Testis (tissue), 2 donors: ENCODE measurements at regions not wholly inside any gene's neighbourhood (a gene's known extent, or its start where the extent isn't known, plus 50 kb on each side); places are given as distances from the start of the nearest gene placed in this dataset.

Experiments
- DNase-seq: peaks from one replicate; pipeline ENCODE4 v3.0.0-alpha.2; 2019
- H3K27ac ChIP-seq, 2 donors: fragments of 200-600 bp; sonication (generic); one replicate each; pipeline ENCODE4 v1.5.1; 2019
- H3K27me3 ChIP-seq: fragments of 200-600 bp; sonication (generic); one replicate; pipeline ENCODE4 v1.5.1; 2019
- H3K36me3 ChIP-seq: fragments of 200-600 bp; sonication (generic); one replicate; pipeline ENCODE4 v1.5.1; 2017; ENCODE audit warnings: low read depth; ENCODE audit errors: missing control alignments
- H3K4me1 ChIP-seq: fragments of 200-600 bp; sonication (generic); one replicate; pipeline ENCODE4 v1.5.1; 2019
- H3K4me3 ChIP-seq, 2 donors: fragments of 200-600 bp; sonication (generic); one replicate each; pipeline ENCODE4 v1.5.1; 2017 to 2019
- H3K9me3 ChIP-seq: fragments of 200-600 bp; sonication (generic); one replicate; pipeline ENCODE4 v1.5.1; 2017
- POLR2A ChIP-seq: fragments of 450-650 bp; IDR thresholded peaks from one replicate; pipeline ENCODE4 v1.6.1; 2017; ENCODE audit warnings: antibody characterized with exemption, mild to moderate bottlenecking, moderate library complexity
- WGBS, 2 donors: methylation state at CpG; one replicate each; pipeline ENCODE4 v1.1.5; 2018; 5-methylcytosine and 5-hydroxymethylcytosine counted together
- intact Hi-C: fragments of 100-400 bp; cut with DNase I; formaldehyde crosslinking; loops from one replicate; pipeline ENCODE4 v1.15.1; 2023; ENCODE audit warnings: low total_unique reads
- TF ChIP-seq, protein P1 (sequence below), 3 experiments: fragments of 450-650 bp in 2 of 3; fragments of 200-600 bp in 1 of 3; sonication (generic) in 1 of 3; IDR thresholded peaks; one replicate each; pipeline ENCODE4 v1.5.1; 2016 to 2019; ENCODE audit warnings: antibody characterized with exemption in 3 of 3, mild to moderate bottlenecking in 2 of 3, moderate library complexity in 1 of 3

- Histone ChIP-seq H3K36me3 (no peaks in the 10 kb centered on the region), H3K27ac (no peak overlapping the region), H3K4me1 (no peaks in the 10 kb centered on the region), H3K9me3 (no peaks in the 10 kb centered on the region), H3K27me3 (no peaks in the 10 kb centered on the region), H3K4me3 (no peak overlapping the region)
- no peak for DNase-seq
- TF ChIP-seq POLR2A = no peak
- TF ChIP-seq, protein P1, sequence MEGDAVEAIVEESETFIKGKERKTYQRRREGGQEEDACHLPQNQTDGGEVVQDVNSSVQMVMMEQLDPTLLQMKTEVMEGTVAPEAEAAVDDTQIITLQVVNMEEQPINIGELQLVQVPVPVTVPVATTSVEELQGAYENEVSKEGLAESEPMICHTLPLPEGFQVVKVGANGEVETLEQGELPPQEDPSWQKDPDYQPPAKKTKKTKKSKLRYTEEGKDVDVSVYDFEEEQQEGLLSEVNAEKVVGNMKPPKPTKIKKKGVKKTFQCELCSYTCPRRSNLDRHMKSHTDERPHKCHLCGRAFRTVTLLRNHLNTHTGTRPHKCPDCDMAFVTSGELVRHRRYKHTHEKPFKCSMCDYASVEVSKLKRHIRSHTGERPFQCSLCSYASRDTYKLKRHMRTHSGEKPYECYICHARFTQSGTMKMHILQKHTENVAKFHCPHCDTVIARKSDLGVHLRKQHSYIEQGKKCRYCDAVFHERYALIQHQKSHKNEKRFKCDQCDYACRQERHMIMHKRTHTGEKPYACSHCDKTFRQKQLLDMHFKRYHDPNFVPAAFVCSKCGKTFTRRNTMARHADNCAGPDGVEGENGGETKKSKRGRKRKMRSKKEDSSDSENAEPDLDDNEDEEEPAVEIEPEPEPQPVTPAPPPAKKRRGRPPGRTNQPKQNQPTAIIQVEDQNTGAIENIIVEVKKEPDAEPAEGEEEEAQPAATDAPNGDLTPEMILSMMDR (IDR thresholded peaks at IDR 0.05) = no peak
- intact Hi-C loops = no loop called here
- 79 to 82% methylated on average over 2 to 3 of the region's 3 CpGs for WGBS, 2 donors
Measured at GRCh38 chrX:124506066-124506465, 159.7 kb downstream of the SH2D1A start.

GRCh38 chrX:124507246-124507645 is 160.9 kb downstream of the SH2D1A start:
- Histone ChIP-seq H3K36me3 (no peaks in the 10 kb centered on the region), H3K27me3 (no peaks in the 10 kb centered on the region), H3K27ac (no peak overlapping the region), H3K4me3 (no peak overlapping the region), H3K9me3 (no peaks in the 10 kb centered on the region), H3K4me1 (no peaks in the 10 kb centered on the region)
- 80 to 88% methylated on average over 2 of the region's 2 CpGs for WGBS, 2 donors
- no peak for TF ChIP-seq POLR2A
- TF ChIP-seq, protein P1 (IDR thresholded peaks at IDR 0.05) = no peak
- intact Hi-C loops = no loop called here
- no peak for DNase-seq

DNA sequence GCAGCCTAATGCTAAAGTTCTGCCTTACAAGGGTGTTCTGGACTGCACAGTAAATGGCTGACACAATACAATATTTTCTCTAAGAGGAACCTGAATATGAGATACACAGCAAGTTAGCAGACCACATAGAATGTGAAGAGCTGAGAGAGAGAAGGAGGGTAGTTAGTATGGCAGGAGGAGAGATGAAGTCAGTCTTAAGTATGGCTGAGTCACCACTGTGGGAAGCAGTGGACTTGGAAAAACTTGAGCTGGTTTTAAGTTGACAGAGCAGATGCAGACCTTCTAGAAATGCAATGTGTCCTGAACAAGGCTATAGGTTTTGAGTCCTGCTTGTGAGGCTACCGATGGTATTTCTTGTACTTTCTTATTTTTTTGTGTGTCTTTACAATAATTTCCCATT is 172.5 kb downstream of the SH2D1A start:
- no peaks in the 10 kb centered on the region for H3K9me3 ChIP-seq
- no peaks in the 10 kb centered on the region for H3K27me3 ChIP-seq
- no peaks in the 10 kb centered on the region for H3K4me1 ChIP-seq
- no peak overlapping the region for H3K4me3 ChIP-seq
- WGBS, 2 donors = 95 to 100% methylated on average over 1 of the region's 1 CpG
- intact Hi-C loops = no loop called here
- TF ChIP-seq, protein P1 (IDR thresholded peaks at IDR 0.05) = no peak
- TF ChIP-seq POLR2A = no peak
- no peak overlapping the region for H3K27ac ChIP-seq
- no peak for DNase-seq
- no peaks in the 10 kb centered on the region for H3K36me3 ChIP-seq

DNA sequence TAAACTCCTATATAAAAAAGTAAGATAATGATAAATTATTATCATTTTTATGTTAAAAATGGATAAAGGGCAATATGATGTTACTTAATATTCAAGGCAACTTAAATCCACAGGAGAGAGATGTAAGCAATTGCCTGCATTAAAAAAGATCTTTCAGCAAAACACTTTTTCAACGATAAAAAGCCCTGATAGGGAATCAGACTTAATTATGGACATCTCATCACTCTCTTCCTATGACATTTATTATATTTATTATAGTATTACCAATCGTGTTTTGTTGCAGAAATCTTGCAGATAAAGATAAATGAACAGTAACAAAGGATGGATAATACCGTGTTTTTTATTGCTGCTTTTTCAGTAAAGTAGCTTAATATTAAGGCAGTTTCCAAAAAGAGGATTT is 178.5 kb downstream of the SH2D1A start:
- no peaks in the 10 kb centered on the region for H3K27me3 ChIP-seq
- intact Hi-C loops = no loop called here
- TF ChIP-seq, protein P1 (IDR thresholded peaks at IDR 0.05) = no peak
- no peak for TF ChIP-seq POLR2A
- WGBS, 2 donors = 74 to 85% methylated on average over 3 of the region's 3 CpGs
- no peak for DNase-seq
- no peak overlapping the region for H3K27ac ChIP-seq
- H3K4me3 ChIP-seq = no peak overlapping the region
- H3K4me1 ChIP-seq = no peaks in the 10 kb centered on the region
- no peaks in the 10 kb centered on the region for H3K9me3 ChIP-seq
- H3K36me3 ChIP-seq = no peaks in the 10 kb centered on the region

GRCh38 chrX:124529786-124530185 is 183.4 kb downstream of the SH2D1A start:
- Histone ChIP-seq H3K27ac (no peak overlapping the region), H3K36me3 (no peaks in the 10 kb centered on the region), H3K9me3 (no peaks in the 10 kb centered on the region), H3K4me3 (no peak overlapping the region), H3K27me3 (no peaks in the 10 kb centered on the region), H3K4me1 (no peaks in the 10 kb centered on the region)
- intact Hi-C loops = no loop called here
- no peak for TF ChIP-seq POLR2A
- TF ChIP-seq, protein P1 (IDR thresholded peaks at IDR 0.05) = no peak
- 92 to 94% methylated on average over 3 of the region's 3 CpGs for WGBS, 2 donors
- no peak for DNase-seq
